ENCODE measurements at regions not wholly inside any gene's neighbourhood (a gene's known extent, or its start where the extent isn't known, plus 50 kb on each side); places are given as distances from the start of the nearest gene placed in this dataset.

DNA sequence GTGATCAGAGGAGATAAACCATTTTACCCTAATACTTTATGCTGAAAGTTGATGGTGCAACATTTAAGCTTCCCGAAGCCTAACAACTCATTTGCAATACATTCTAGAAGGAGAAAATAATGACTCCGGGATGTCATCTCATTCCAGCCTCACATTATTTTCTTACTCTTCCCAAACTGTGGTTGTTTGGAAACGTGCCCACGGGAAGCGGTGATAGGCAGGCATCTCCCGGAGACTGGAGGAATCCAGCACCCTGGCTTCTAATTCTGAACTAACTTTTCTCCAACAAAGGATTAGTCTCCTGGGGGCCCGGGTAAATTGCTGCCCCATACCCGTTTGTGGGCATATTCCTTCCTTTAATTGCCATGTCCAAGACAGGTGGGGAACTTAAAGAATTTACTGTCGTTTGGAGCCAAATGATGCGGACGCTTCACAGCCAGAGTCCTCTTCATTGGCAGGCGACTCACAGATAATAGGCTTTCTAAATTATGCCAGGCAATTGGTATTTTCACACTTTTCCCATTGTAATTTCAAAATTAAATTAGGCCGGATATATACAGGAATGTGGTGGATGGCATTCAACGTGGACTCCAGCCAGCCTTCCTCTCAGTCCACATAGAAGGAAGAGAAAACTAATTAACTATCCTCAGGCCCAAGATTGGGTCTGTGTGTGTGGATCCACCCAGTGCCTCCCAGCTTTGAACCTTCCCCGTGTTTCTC, 278.1 kb downstream of the AJAP1 start:
- DNase-seq (ENCODE audit: low spot score in 2 of 2) = no peak
- no peak for FAIRE-seq

GRCh38 chr1:4931486-4931885, 277.1 kb downstream of the AJAP1 start:
- DNase-seq (ENCODE audit: low spot score in 2 of 2) (peak in 1 of 2 donors; percentile 9), FAIRE-seq (no peak)

DNA sequence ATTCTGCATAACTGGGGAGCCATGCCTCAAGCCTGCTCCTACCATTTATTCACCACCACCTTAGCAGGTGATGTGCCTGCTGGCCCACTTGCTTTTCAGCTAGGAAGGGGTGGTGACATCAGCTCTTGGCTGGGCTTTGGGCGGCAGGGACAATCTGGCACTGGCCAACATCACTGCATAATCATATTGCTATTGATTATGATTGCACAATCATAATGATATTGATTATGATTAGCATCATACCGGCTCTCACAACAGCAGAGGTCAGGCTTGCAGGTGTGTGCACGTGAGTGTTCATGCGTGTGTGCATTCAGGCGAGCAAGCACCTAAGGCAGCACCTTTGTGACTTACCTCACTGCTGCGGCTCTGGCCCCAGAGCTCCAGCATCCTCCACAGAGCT, 273.8 kb downstream of the AJAP1 start:
- DNase-seq (ENCODE audit: low spot score in 2 of 2) (no peak), FAIRE-seq (no peak)

- DNase-seq (ENCODE audit: low spot score in 2 of 2) = no peak
- FAIRE-seq = no peak
Measured at GRCh38 chr1:4924356-4924755, 269.9 kb downstream of the AJAP1 start.

DNA sequence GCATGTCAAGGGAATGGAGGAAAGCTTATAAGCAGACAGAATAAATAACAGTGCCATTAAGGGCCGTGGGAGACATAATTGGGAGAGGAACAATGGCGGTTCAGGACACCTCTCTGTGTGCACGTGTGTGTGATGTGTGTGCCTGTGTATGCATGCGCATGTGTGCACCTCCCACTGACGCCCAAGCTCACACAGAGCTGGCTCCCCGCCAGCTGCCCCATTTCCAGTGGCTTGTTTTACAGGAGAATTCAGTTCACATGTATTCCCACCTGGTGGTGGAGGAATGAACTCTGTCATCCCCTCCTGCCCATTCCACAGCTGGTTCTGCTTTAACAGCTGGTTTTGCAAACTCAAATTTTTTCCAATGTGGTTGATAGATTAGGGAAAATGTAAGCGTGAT, 262.2 kb downstream of the AJAP1 start:
- no peak for FAIRE-seq
- no peak for DNase-seq (ENCODE audit: low spot score in 2 of 2)

- no peak for DNase-seq (ENCODE audit: low spot score in 2 of 2)
- FAIRE-seq = no peak
Measured at GRCh38 chr1:4915154-4915553, 260.7 kb downstream of the AJAP1 start.

- DNase-seq (ENCODE audit: low spot score in 2 of 2) (no peak), FAIRE-seq (no peak)
Measured at GRCh38 chr1:4908486-4908885, 254.1 kb downstream of the AJAP1 start.

DNA sequence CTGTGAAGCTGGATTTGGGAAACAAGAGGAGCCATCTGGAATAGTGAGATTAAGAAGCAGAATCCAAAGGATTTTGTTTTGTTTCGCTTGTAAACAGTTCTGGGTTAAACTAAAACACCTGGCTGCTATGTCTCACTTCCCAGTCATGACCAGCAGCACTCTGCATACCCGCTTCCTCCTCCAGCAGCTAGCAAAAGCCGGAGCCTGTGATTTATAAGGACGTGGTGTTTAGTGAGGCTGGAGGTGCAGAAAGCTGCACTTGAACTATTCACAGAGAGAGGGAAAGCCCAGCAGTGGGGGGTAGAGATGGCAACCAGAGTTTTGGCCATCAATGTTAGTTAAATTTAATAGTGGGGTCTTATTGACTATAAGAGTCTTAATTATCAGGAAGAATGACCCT, 240.2 kb downstream of the AJAP1 start:
- DNase-seq (ENCODE audit: low spot score in 2 of 2) (no peak), FAIRE-seq (no peak)

- FAIRE-seq (no peak), DNase-seq (ENCODE audit: low spot score in 2 of 2) (no peak)
Measured at GRCh38 chr1:4880626-4881025, 226.2 kb downstream of the AJAP1 start.

GRCh38 chr1:4877426-4877825, 223.0 kb downstream of the AJAP1 start:
- DNase-seq (ENCODE audit: low spot score in 2 of 2) = no peak
- no peak for FAIRE-seq

DNA sequence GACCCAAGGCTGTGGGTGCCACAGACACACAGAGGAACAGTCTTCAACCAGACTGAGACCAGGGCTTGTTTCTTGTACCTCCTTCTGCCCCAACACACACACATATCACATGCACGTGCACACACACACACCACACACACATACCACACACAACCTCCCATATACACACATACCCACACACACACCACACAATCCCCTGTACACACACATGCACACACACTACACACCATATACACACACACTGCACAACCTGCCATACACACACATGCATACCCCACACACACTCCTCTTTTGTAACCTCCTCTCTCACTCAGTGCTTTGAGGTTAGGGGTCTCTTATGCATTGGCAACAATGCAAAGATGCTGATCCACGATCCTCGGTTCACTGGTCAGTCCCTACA, 217.0 kb downstream of the AJAP1 start:
- no peak for DNase-seq (ENCODE audit: low spot score in 2 of 2)
- FAIRE-seq = no peak

DNA sequence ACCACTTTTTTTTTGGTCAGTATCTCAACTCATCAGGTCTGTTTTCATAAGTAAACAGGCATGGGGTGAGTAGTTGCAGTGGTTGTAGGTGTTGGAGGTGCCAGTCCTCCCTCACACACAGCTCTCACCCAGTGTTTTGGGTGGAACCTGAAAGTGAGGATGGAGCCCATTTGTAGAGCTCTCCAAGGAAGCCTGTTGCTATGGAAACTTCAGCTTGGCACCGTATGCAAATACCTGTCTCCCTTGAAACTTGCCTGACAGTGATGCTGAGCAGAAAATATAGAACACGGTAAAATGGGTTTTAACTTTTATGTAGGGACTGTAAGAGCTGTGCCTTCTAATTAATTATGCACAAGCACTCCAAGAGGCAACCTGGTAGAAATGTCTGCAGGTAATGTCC, 214.1 kb downstream of the AJAP1 start:
- DNase-seq (ENCODE audit: low spot score in 2 of 2) = no peak
- no peak for FAIRE-seq

GRCh38 chr1:4856396-4856795, 202.0 kb downstream of the AJAP1 start:
- FAIRE-seq (no peak), DNase-seq (ENCODE audit: low spot score in 2 of 2) (no peak)

GRCh38 chr1:4854367-4854766, 200.0 kb downstream of the AJAP1 start:
- FAIRE-seq (no peak), DNase-seq (ENCODE audit: low spot score in 2 of 2) (no peak)

DNA sequence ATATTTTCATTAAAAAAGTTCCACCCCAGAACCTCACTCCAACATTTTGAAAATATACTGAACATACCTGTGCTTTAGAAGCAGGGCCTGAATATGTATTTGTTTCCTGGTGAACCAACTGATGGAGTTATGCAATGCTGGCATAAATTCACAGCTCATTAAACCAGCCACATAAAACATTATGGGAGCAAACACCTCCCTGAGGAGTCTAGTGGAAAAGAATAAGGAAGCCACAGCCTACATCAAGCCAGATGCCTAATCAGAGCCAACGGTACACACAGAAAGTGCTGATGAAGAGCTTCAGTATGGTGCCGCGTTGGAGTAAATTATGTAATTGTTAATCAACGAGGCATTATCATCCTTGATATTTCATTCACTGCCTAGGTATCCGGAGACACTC, 199.5 kb downstream of the AJAP1 start:
- DNase-seq (ENCODE audit: low spot score in 2 of 2) (no peak), FAIRE-seq (no peak)

- no peak for FAIRE-seq
- DNase-seq (ENCODE audit: low spot score in 2 of 2) = no peak
Measured at GRCh38 chr1:4851385-4852065, 197.1 kb downstream of the AJAP1 start.

- FAIRE-seq (no peak), DNase-seq (ENCODE audit: low spot score in 2 of 2) (no peak)
Measured at GRCh38 chr1:4848431-4848830, 194.0 kb downstream of the AJAP1 start.

DNA sequence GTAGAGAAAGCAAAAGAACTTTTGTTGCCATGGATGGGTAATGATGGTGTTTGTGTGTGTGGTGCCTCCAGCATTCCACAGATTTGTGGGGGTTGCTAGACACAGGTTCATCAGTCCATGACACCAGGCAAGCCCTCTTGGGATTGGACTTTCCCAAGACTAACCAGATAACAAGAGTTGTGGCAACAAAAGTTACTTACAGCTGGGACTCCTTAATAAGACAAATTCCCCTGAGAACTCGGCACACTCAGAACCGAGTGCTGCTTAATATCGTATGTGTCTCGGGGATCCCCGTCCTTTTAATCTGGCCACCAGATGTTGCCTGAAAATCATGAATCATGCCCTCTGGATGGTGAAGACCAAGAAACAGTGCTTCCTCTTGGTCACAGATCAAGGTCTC, 193.3 kb downstream of the AJAP1 start:
- no peak for FAIRE-seq
- no peak for DNase-seq (ENCODE audit: low spot score in 2 of 2)
